Brain pericyte (primary cell): ENCODE measurements at regions not wholly inside any gene's neighbourhood (a gene's known extent, or its start where the extent isn't known, plus 50 kb on each side); places are given as distances from the start of the nearest gene placed in this dataset.

Experiments used
- DNase-seq: peaks from one replicate; pipeline ENCODE4 v3.0.0-alpha.2; 2012; ENCODE audit warnings: low read depth, low spot score

GRCh38 chr2:43129676-43130547 is 96.5 kb downstream of the ZFP36L2 start:
- DNase-seq: no peak

- DNase-seq: no peak
Measured at GRCh38 chr2:43128559-43128955, 97.8 kb downstream of the ZFP36L2 start.

DNA sequence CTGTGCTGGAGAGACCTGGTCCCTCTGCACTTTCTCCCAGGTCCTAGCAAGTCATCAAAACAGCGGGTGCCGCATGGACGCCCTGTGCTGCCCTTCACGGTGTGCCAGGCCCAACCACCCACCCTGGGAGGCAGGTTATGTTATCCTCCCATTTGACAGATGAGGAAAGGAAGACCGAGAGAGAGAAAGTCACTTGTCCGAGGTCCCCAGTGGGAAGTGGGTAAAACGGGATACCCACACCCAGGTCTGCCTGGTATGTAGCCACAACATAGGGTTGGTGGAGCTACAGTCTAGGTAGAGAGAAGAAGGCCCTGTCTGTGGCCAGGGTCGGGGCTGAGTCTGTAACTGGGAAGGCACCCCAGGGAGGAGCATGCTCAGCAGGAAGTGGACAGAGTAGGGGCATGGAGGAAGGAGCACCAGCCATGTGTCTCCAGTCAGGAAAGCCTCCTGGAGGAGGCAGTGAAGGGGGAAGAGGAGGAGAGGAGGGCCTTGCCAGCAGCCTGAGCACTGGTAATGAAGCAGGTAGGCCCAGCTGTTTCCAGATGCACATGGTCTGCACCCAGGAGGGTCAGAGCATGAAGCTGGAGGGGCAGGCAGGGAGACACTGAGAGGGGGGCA is 98.4 kb downstream of the ZFP36L2 start:
- DNase-seq: no peak

GRCh38 chr2:43127208-43127940 is 99.0 kb downstream of the ZFP36L2 start:
- no peak for DNase-seq

GRCh38 chr2:43126817-43127207 is 99.6 kb downstream of the ZFP36L2 start:
- no peak for DNase-seq

GRCh38 chr2:43125090-43125998 is 101.1 kb downstream of the ZFP36L2 start:
- no peak for DNase-seq

DNA sequence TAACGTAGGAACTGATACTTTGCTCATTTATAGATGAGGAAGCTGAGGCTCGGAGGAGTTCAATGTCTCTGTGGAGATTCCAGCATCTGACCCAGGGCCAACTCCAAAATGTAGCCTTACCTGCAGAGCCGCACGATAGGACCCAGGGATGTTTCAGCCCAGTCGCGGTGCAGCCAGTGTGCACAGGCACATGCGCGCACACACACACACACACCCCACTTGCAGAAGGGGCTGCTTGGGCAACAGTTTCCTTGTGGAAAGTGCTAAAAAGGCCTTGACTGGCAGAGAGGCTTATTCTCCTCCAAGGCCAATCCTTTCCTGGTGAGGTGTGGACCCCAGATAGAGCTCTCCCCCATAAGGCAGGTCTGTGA is 101.7 kb downstream of the ZFP36L2 start:
- DNase-seq: no peak

DNA sequence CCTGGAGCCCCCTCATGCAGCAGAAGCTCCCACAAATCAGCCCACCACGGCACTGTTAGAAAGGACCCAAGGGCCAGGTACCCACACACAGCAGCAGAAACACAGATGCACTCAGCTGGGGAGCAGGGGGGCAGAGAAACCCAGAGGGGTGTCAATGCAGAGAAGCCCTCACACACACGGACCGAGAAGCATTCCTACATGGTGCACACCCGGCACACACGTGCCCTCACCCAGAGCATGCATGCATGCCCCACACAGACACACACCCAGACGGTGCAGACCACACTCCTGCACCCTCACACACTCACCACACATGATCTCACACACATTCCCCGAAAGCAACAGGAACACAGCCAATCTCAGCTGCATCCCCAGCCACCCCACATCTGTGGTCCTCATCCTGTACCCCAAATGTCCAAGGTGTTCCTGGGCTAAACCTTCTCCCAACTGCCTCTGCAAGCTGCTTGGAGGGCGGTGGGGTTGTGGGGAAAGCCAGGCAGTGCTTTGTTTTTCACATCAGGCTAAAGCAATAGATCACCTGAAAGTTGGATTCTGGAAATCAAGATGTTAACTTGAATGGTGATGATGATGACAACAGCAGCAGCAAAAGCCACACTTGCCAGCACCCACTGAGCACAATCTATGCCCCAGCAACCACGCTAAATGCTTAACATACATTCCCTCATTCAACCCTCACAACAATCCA is 102.3 kb downstream of the ZFP36L2 start:
- no peak for DNase-seq

DNA sequence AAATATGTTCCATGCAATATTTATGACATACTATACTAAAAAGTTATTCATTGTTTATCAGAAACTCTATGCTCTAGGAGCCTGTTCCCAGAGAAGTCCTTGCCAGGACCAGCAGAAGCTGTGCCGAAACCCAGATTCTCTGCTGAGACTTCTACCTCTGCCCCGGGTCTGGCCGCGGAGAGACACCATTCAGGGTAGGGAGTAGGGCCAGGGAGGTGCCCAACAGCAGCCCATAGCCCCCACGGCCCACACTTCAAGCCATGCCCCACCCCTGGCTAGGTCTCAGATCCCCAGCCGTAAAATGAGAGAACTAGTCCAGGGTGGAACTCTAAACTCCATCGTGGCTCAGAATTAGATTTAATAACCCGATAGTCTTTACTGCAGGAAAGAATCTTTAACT is 102.9 kb downstream of the ZFP36L2 start:
- no peak for DNase-seq

- DNase-seq: no peak
Measured at GRCh38 chr2:43123028-43123427, 103.4 kb downstream of the ZFP36L2 start.

DNA sequence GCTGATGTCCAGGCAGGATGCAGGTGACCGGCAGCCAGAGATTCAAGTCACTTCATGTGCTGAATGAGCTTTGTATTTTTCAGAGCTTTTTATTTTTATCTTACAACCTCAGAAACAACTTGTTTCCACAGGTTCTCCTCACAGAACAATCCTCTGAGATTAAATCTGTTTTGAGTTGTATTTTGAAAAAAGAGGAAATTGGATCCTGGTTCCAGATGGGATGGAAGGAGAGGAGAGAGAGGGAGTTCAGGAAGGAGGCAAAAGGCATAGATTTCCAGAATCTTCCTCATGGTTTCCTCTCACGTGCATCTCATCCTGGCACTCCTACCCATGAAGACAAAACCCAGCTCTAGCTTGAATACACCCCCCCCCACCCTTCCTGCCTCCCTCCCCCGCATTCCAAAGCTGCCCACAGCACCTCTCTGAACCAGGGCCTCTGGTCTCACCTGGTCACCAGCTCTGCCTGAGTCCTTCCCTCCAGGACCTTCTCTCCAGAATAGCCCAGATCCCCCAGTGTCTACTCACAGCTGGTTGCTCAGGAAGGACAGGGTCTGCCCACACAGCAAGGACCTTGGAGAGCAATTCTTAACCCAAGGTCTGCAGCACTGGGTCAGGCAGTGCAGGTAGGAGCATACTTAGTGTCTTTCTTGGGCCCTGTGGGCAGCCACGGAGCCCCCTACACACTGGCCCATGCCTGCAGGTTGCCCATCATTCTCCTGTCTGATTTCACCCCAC is 104.7 kb downstream of the ZFP36L2 start:
- no peak for DNase-seq

DNA sequence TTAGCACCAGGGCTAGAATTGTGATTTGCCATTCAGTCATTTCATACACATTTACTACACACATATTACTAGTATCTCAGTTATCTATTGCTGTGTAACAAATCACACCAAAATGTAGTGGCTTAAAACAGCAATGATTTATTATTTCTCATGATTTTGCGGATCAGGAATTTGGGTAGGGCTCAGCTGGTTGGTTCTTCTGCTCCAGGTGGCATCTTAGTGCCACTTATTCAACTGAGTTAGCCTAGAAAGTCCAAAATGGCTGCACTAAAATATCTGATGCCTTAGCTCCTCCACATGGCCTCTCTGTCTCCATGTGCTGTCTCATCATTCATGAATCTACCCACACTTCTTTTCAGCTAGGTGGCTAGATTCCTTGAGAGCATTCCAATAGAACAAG is 107.1 kb downstream of the ZFP36L2 start:
- no peak for DNase-seq

DNA sequence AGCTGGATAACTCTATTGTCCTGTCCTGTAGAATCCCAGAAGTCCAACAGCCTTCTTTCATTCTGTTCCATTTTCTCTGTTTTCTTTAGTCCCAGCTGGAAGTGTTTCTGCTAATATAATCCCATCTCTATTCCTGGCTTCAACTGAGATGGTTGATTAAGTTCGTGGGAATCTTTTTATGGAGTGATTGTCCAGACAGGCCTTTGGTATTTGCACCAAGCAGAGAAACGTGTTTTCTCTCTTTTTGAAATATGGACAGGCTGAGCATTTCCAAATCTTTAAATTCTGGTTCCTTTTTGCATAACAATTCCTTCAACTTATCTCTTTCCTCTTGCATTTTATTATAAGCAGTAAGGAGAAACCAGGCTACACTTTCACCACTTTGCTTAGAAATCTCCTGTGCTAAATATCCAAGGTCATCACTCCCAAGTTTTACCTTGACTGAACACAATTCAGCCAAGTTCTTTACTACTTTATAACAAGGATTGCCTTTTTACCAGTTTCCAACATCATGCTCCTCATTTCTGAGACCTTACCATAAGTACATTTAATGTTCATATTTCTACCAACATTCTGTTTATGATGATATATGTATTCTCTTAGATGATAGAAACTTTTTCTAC is 108.8 kb downstream of the ZFP36L2 start:
- DNase-seq: no peak

- DNase-seq: no peak
Measured at GRCh38 chr2:43116988-43117387, 109.4 kb downstream of the ZFP36L2 start.

DNA sequence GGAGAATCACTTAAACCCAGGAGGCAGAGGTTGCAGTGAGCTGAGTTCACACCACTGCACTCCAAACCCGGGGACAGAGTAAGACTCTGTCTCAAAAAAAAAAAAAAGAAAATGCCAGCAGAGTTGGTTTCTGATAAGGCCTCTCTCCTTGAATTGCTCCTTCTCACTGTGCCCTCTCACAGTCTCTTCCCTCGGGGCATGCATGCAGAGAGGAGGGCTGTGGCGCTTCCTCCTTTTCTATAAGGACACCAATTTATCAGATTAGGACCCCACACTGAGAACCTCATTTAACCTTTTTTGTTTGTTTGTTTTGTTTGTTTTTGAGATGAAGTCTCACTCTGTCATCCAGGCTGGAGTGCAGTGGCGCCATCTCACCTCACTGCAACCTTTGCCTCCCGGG is 110.5 kb downstream of the ZFP36L2 start:
- no peak for DNase-seq

DNA sequence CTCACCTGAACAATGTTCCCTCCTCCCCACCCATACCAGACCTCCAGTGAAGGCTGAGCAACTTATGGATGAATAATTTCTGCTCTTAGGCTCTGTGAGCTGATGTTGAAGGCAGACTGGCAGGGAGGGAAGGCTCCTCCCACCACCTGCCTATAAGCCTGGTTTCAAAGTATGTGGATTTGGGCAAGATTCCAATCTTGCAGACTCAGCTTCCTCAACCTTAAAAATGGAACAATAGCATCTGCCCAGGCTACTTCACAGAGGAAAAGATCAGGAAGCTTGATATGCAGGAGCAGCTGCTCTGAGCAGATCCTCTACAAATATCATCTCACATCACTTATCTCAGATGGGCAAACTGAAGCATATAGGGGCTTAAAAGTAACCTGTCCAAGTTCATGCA is 112.2 kb downstream of the ZFP36L2 start:
- no peak for DNase-seq

- DNase-seq: no peak
Measured at GRCh38 chr2:43111788-43112554, 114.4 kb downstream of the ZFP36L2 start.

DNA sequence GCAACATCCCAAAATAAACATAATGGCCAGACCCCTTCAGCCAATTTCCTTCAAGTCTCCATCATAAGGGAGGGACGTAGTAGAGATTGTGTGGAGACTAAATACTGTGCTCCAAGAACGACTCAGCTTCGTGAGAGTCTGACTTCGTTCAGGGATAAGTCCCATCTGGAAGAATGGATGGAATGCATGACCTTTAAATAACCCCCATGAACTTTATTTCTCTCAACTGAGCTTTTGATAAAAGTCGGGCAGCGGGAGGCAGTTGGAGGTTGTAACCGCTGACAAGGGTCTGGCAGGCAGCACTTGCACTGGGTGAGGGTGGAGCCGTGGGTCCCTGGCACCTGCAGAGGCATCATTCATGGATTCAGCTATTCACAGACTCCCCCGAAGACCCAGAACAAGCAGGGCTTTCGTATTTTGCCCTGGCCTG is 115.9 kb downstream of the ZFP36L2 start:
- no peak for DNase-seq

DNA sequence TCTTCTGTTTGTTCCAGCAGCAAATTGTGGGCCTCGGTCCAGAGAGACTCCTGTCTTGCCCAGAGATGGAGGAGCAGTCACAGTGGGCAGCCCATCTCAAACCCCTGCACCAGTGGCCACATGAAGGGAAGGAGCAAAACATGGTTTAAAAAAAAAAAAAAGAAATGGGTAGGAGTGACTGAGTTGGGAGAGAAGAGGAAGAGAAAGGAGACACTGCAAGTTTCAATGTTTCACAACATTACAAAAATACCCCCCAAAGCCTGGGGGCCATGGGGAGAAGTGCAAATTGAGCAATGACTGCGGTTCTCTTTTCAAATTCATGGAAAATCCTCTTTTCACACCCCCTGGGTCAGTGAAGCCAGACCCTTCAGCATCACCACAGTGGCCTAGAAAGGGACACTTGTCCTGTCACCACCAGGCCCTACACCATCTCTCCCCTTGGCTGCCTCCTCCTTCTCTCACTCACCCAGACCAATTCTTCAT is 117.1 kb downstream of the ZFP36L2 start:
- no peak for DNase-seq
